Sigmoid colon (tissue), 6 donors: ENCODE measurements at regions not wholly inside any gene's neighbourhood (a gene's known extent, or its start where the extent isn't known, plus 50 kb on each side); places are given as distances from the start of the nearest gene placed in this dataset.

Experiments used
- DNase-seq: peaks from one replicate; pipeline ENCODE4 v3.0.0-alpha.2; 2019
- H3K27ac ChIP-seq, 4 donors: fragments of 200-600 bp; sonication (generic); one replicate each; pipeline ENCODE4 v1.5.1; 2016 to 2019; ENCODE audit warnings: mild to moderate bottlenecking in 1 of 4
- H3K27me3 ChIP-seq, 3 donors: fragments of 200-600 bp; sonication (generic); one replicate each; pipeline ENCODE4 v1.5.1; 2019; ENCODE audit warnings: mild to moderate bottlenecking in 1 of 3
- H3K36me3 ChIP-seq, 4 donors: fragments of 200-600 bp; sonication (generic); one replicate each; pipeline ENCODE4 v1.5.1; 2016 to 2019
- H3K4me1 ChIP-seq, 4 donors: fragments of 200-600 bp; sonication (generic); one replicate each; pipeline ENCODE4 v1.5.1; 2017 to 2019
- H3K4me3 ChIP-seq, 4 donors: fragments of 200-600 bp; sonication (generic); one replicate each; pipeline ENCODE4 v1.5.1; 2017 to 2019; ENCODE audit warnings: mild to moderate bottlenecking in 2 of 4, moderate library complexity in 1 of 4
- H3K9me3 ChIP-seq, 4 donors: fragments of 200-600 bp in 3 of 4; sonication (generic) in 3 of 4; one replicate each; pipeline versions ENCODE4 v1.5.1 to v1.6.1; 2013 to 2019
- EP300 ChIP-seq, 4 donors: sonication (generic); formaldehyde crosslinking; IDR thresholded peaks; one replicate each; pipeline ENCODE4 v1.6.1; 2017; ENCODE audit warnings: antibody characterized with exemption in 4 of 4
- POLR2A ChIP-seq, 2 donors: fragments of 450-650 bp; IDR thresholded peaks; one replicate each; pipeline ENCODE4 v1.6.1; 2016; ENCODE audit warnings: antibody characterized with exemption in 2 of 2, mild to moderate bottlenecking in 2 of 2, moderate library complexity in 2 of 2
- POLR2AphosphoS5 ChIP-seq, 4 donors: sonication (generic); formaldehyde crosslinking; IDR thresholded peaks; one replicate each; pipeline ENCODE4 v1.6.1; 2017; ENCODE audit warnings: antibody characterized with exemption in 4 of 4
- WGBS, 2 donors: extraction: QIAGEN DNeasy Blood & Tissue Kit; methylation state at CpG; one replicate each; pipeline ENCODE4 v1.1.7; 2013; 5-methylcytosine and 5-hydroxymethylcytosine counted together
- intact Hi-C: fragments of 100-400 bp; cut with DNase I; formaldehyde crosslinking; loops from one replicate; pipeline ENCODE4 v1.15.1; 2023
- TF ChIP-seq, protein P1 (sequence below), 4 experiments: fragments of 450-650 bp in 3 of 4; fragments of 200-600 bp in 1 of 4; IDR thresholded peaks; one replicate each; pipeline ENCODE4 v1.5.1; 2016 to 2019; ENCODE audit warnings: antibody characterized with exemption in 4 of 4, mild to moderate bottlenecking in 3 of 4, moderate library complexity in 2 of 4
- donor health status: healthy with polysubstance abuse.
- donor health status: healthy.

DNA sequence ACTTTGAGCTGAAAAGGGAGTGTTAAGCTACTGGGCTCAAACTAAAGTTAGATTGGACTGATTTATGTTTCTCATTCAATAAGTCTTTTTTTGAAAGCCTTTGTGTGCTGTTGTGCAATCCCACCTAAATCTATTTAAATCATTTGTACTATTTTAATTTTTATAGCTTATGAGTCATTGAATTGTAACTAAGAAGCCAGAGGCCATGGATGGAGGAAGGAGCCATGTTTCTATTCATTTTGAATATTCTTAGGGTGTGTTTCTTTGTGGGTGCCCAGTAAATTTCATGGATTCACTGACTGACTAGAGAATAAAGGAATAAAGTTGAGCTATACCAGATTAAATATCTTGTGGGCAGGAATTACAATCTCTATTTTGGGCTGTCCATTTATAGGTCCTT, 238.5 kb downstream of the KIF4B start:
- intact Hi-C loops, result no loop called here
- Histone ChIP-seq H3K4me3 (no peak overlapping the region), H3K4me1 (no peaks in the 10 kb centered on the region), H3K27me3 (no peaks in the 10 kb centered on the region), H3K9me3 (no peaks in the 10 kb centered on the region), H3K27ac (no peak overlapping the region), H3K36me3 (no peaks in the 10 kb centered on the region)
- DNase-seq, result no peak
- no peak for TF ChIP-seq EP300 (IDR thresholded peaks at IDR 0.05)
- TF ChIP-seq POLR2A (IDR thresholded peaks at IDR 0.05), result no peak
- no peak for TF ChIP-seq POLR2AphosphoS5 (IDR thresholded peaks at IDR 0.05)
- TF ChIP-seq, protein P1, sequence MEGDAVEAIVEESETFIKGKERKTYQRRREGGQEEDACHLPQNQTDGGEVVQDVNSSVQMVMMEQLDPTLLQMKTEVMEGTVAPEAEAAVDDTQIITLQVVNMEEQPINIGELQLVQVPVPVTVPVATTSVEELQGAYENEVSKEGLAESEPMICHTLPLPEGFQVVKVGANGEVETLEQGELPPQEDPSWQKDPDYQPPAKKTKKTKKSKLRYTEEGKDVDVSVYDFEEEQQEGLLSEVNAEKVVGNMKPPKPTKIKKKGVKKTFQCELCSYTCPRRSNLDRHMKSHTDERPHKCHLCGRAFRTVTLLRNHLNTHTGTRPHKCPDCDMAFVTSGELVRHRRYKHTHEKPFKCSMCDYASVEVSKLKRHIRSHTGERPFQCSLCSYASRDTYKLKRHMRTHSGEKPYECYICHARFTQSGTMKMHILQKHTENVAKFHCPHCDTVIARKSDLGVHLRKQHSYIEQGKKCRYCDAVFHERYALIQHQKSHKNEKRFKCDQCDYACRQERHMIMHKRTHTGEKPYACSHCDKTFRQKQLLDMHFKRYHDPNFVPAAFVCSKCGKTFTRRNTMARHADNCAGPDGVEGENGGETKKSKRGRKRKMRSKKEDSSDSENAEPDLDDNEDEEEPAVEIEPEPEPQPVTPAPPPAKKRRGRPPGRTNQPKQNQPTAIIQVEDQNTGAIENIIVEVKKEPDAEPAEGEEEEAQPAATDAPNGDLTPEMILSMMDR (IDR thresholded peaks at IDR 0.05), result no peak

DNA sequence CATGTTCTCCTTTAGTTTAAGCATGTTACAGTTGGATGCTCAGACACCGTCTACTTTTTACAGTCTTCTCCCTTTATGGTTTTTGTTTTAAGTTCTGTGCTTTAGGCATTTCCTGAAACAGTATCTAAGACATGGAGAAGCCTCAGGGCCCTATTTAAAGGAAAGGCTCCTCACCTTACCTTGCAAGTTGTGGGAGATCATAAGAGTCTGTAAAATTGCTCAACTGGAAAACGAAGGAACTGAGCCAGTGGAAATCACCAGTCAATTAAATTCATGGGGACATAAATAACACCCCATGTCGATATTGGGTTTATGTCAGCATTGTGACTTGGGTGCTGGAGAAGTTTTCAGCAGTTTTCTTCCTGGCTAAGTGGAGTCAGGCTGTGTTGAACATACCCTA, 239.2 kb downstream of the KIF4B start:
- intact Hi-C loops, result no loop called here
- Histone ChIP-seq H3K36me3 (no peaks in the 10 kb centered on the region), H3K9me3 (no peaks in the 10 kb centered on the region), H3K27me3 (no peaks in the 10 kb centered on the region), H3K4me1 (no peaks in the 10 kb centered on the region), H3K27ac (no peak overlapping the region), H3K4me3 (no peak overlapping the region)
- no peak for DNase-seq
- 74 to 79% methylated on average over 3 of the region's 3 CpGs for WGBS, 2 donors
- TF ChIP-seq EP300 (IDR thresholded peaks at IDR 0.05), result no peak
- TF ChIP-seq POLR2AphosphoS5 (IDR thresholded peaks at IDR 0.05), result no peak
- no peak for TF ChIP-seq POLR2A (IDR thresholded peaks at IDR 0.05)
- TF ChIP-seq, protein P1 (IDR thresholded peaks at IDR 0.05), result no peak

DNA sequence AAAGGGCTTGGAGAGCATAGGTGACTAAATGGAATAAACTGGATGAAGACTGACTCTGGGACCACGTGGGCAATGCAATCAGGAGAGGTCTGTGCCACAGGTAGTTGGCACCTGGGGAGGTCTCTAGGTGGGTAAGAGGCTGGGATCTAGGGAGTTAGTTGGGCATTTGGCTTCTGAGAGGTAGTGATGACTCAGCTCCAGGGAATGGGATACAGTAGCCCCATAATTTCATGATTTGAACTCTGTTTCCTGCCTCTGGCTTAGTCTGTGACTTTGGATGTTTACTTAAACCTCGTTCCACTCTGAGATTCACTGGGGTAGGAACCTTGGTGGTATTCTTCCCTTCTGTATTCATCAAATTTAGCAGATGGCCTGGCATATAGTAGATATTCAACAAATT, 240.8 kb downstream of the KIF4B start:
- no peaks in the 10 kb centered on the region for H3K27me3 ChIP-seq
- H3K4me3 ChIP-seq, result no peak overlapping the region
- no peak for DNase-seq
- no peaks in the 10 kb centered on the region for H3K4me1 ChIP-seq
- no peak overlapping the region for H3K27ac ChIP-seq
- TF ChIP-seq POLR2AphosphoS5 (IDR thresholded peaks at IDR 0.05), result no peak
- TF ChIP-seq, protein P1 (IDR thresholded peaks at IDR 0.05), result no peak
- TF ChIP-seq EP300 (IDR thresholded peaks at IDR 0.05), result no peak
- TF ChIP-seq POLR2A (IDR thresholded peaks at IDR 0.05), result no peak
- H3K9me3 ChIP-seq, result no peaks in the 10 kb centered on the region
- H3K36me3 ChIP-seq, result no peaks in the 10 kb centered on the region
- intact Hi-C loops, result no loop called here
- 8 to 36% methylated on average over 2 of the region's 2 CpGs for WGBS, 2 donors

DNA sequence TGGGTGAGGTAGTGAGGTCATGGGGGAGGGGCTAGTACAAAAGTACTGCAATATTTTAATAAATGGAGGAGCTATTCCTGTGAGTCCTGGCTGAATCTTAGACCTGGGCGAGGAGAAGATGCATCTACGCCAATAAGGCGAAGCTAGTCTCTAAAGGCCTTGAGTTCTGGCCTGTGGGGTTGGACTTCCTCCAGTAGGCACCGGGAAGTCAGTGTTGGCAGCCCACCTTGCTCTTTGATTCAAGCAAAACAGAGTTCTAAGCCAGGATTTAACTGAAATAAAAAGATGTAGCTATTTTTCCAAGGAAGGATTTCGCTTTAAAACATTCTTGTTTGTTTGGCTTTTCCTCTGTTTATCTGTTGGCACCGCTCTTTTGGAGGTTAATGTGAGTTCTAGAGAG, 244.6 kb downstream of the KIF4B start:
- WGBS, 2 donors, result 77 to 82% methylated on average over 6 of the region's 6 CpGs
- H3K4me3 ChIP-seq, result no peak overlapping the region
- intact Hi-C loops, result no loop called here
- H3K4me1 ChIP-seq, result no peaks in the 10 kb centered on the region
- H3K9me3 ChIP-seq, result no peaks in the 10 kb centered on the region
- H3K36me3 ChIP-seq, result no peaks in the 10 kb centered on the region
- no peak for DNase-seq
- no peak overlapping the region for H3K27ac ChIP-seq
- TF ChIP-seq POLR2A (IDR thresholded peaks at IDR 0.05) (no peak), EP300 (IDR thresholded peaks at IDR 0.05) (no peak), POLR2AphosphoS5 (IDR thresholded peaks at IDR 0.05) (no peak)
- TF ChIP-seq, protein P1 (IDR thresholded peaks at IDR 0.05), result no peak
- H3K27me3 ChIP-seq, result no peaks in the 10 kb centered on the region

DNA sequence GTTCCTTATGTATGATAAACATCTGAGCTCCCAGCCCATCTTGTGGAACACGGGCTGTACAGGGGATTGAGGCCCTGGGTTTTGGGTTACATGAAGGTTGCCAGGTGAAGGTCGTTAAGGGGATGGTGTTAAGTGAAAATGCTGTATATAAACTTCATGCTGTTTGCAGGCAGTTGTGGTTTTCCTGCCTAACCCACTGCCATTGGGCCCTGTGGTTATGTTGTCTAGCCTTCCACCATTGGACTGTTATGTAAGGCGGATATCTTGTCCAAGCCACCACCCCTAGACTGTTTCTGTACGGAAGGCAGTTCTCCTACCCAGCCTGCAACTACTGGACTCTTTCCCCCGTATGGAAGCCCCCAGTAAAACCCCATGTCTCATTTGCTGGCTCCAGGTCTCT, 246.1 kb downstream of the KIF4B start:
- Histone ChIP-seq H3K4me3 (no peak overlapping the region), H3K27ac (no peak overlapping the region), H3K9me3 (no peaks in the 10 kb centered on the region), H3K36me3 (no peaks in the 10 kb centered on the region), H3K27me3 (no peaks in the 10 kb centered on the region), H3K4me1 (no peaks in the 10 kb centered on the region)
- DNase-seq, result no peak
- no peak for TF ChIP-seq EP300 (IDR thresholded peaks at IDR 0.05)
- TF ChIP-seq, protein P1 (IDR thresholded peaks at IDR 0.05), result no peak
- TF ChIP-seq POLR2AphosphoS5 (IDR thresholded peaks at IDR 0.05), result no peak
- TF ChIP-seq POLR2A (IDR thresholded peaks at IDR 0.05), result no peak
- intact Hi-C loops, result no loop called here
- WGBS, 2 donors, result 62 to 64% methylated on average over 5 of the region's 5 CpGs
